ENCODE measurements at regions not wholly inside any gene's neighbourhood (a gene's known extent, or its start where the extent isn't known, plus 50 kb on each side); places are given as distances from the start of the nearest gene placed in this dataset.
"Not testable (repeated sequence)": the region's sequence is repeated elsewhere in the genome, so short reads cannot be mapped to it uniquely, and the experiment has no call there.

- no peak for TF ChIP-seq CTCF (IDR thresholded peaks at IDR 0.05; ENCODE audit: low read depth, low read length, missing control alignments)
- in situ Hi-C loops (cut with HindIII; ENCODE audit: low sequenced_read_pairs): no loop called here
- DNase-seq (ENCODE audit: low read depth): no peak
- no peak overlapping the region for H3K4me3 ChIP-seq (ENCODE audit: low read depth, low read length)
Observed at GRCh38 chr12:89872922-89873630, 164.4 kb upstream of the ATP2B1 start.

- no peak overlapping the region for H3K4me3 ChIP-seq (ENCODE audit: low read depth, low read length)
- no peak for TF ChIP-seq CTCF (IDR thresholded peaks at IDR 0.05; ENCODE audit: low read depth, low read length, missing control alignments)
- in situ Hi-C loops (cut with HindIII; ENCODE audit: low sequenced_read_pairs): no loop called here
- no peak for DNase-seq (ENCODE audit: low read depth)
Observed at GRCh38 chr12:89870413-89871184, 162.0 kb upstream of the ATP2B1 start.

DNA sequence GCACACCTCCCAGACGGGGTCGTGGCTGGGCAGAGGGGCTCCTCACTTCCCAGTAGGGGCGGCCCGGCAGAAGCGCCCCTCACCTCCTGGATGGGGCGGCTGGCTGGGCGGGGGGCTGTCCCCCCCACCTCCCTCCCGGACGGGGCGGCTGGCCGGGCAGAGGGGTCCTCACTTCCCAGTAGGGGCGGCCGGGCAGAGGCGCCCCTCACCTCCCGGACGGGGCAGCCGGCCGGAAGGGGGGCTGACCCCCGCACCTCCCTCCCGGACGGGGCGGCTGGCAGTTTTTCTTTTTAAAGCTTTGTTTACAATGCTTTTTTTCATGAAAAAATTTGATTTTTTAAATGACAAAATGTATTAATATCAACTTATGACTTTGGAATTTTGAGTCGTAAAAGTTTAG lies 159.0 kb upstream of the ATP2B1 start:
- DNase-seq (ENCODE audit: low read depth); in situ Hi-C loops (cut with HindIII; ENCODE audit: low sequenced_read_pairs): not testable (repeated sequence)

GRCh38 chr12:89864411-89864810 lies 155.8 kb upstream of the ATP2B1 start:
- no peak overlapping the region for H3K4me3 ChIP-seq (ENCODE audit: low read depth, low read length)
- no peak for TF ChIP-seq CTCF (IDR thresholded peaks at IDR 0.05; ENCODE audit: low read depth, low read length, missing control alignments)
- in situ Hi-C loops (cut with HindIII; ENCODE audit: low sequenced_read_pairs): no loop called here
- DNase-seq (ENCODE audit: low read depth): no peak

More for the DNA sequence above, 159.0 kb upstream of the ATP2B1 start:
- H3K4me3 ChIP-seq (ENCODE audit: low read depth, low read length): not testable (repeated sequence)

DNA sequence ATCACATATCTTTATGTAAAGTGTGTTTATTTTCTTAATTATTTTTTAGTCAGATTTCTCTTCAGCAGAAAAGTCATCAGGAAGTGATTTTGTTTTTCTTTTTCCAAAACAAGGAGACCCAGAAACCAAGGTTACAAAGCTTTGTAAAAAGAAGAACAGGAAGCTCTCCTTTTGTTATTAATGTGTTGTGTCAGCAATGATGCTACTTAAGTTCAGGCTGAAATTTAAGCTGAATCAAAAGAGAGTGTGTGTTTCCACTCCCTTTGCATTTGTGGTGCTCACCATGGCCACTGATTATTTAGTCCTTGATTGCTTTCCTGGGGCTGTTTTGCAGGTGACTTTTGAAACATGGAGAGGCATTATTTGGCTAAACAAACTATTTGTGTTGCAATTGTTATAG lies 155.3 kb upstream of the ATP2B1 start:
- in situ Hi-C loops (cut with HindIII; ENCODE audit: low sequenced_read_pairs): no loop called here
- no peak for DNase-seq (ENCODE audit: low read depth)
- no peak overlapping the region for H3K4me3 ChIP-seq (ENCODE audit: low read depth, low read length)
- no peak for TF ChIP-seq CTCF (IDR thresholded peaks at IDR 0.05; ENCODE audit: low read depth, low read length, missing control alignments)

DNA sequence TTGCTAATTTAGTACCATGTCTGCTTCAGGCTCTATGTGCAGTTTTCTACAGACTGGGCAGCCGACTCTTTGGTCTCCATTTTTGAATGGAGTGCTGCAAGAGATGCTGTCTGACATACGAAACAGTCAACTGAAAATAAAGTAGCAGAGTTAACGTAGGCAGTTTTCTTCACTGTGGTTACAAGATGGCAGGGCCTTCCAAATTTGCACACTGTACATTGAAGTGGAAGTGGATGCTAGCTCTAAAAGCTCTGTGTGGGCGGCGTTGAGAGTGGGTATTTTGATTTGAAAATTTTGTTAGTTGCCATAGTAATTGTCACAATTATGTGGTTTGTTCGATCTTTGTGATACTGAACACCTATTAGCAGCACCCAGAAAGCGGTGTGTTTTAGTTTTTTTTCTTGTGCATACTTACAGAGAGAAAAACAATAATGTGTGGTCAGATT lies 154.9 kb upstream of the ATP2B1 start:
- no peak overlapping the region for H3K4me3 ChIP-seq (ENCODE audit: low read depth, low read length)
- in situ Hi-C loops (cut with HindIII; ENCODE audit: low sequenced_read_pairs): no loop called here
- TF ChIP-seq CTCF (IDR thresholded peaks at IDR 0.05; ENCODE audit: low read depth, low read length, missing control alignments): no peak
- DNase-seq (ENCODE audit: low read depth): no peak

Measured in astrocyte of the cerebellum (primary cell).